SK-N-SH (cell line): ENCODE measurements at regions not wholly inside any gene's neighbourhood (a gene's known extent, or its start where the extent isn't known, plus 50 kb on each side); places are given as distances from the start of the nearest gene placed in this dataset.

Experiments
- CTCF ChIA-PET: fragments of 300-600, 350-600 bp; formaldehyde crosslinking; extraction: SDS; loops from one replicate; lab custom pipeline; 2021; lab: Yijun Ruan, JAX
- POLR2A ChIA-PET: fragments of 350-600 bp; sonication (Branson Sonifier 250); formaldehyde crosslinking; extraction: SDS; loops from one replicate; lab custom pipeline; 2020; ENCODE audit warnings: antibody characterized with exemption, inconsistent platforms; lab: Yijun Ruan, JAX
- DNase-seq: peaks from one replicate; pipeline ENCODE4 v3.0.0; 2012
- H2AFZ ChIP-seq: fragments of 200-600 bp; sonication (generic); 2 replicates; pipeline ENCODE4 v1.8.1; 2016; ENCODE audit warnings: antibody characterized with exemption, mild to moderate bottlenecking, low read depth
- H3F3A ChIP-seq: fragments of 200-600 bp; sonication (generic); replicated peaks from 2 replicates; pipeline ENCODE3; 2016; ENCODE audit warnings: antibody characterized with exemption, mild to moderate bottlenecking; ENCODE audit not compliant: insufficient read depth
- H3K27ac ChIP-seq, 2 experiments: fragments of 200-500 bp in 1 of 2; fragments of 200-600 bp in 1 of 2; sonication (Bioruptor generic) in 1 of 2; sonication (generic), shearing (Covaris generic) in 1 of 2; 2 replicates each; pipeline versions ENCODE4 v1.5.1 to v1.6.1; 2014 to 2016; ENCODE audit warnings: low read depth in 2 of 2, inconsistent platforms in 1 of 2, low read length in 1 of 2, mild to moderate bottlenecking in 1 of 2, mixed read lengths in 1 of 2
- H3K27me3 ChIP-seq: fragments of 200-600 bp; sonication (generic), shearing (Covaris generic); 2 replicates; pipeline ENCODE4 v1.6.1; 2016; ENCODE audit warnings: mixed run types; ENCODE audit not compliant: insufficient read depth
- H3K36me3 ChIP-seq, 2 experiments: fragments of 200-500 bp in 1 of 2; fragments of 200-600 bp in 1 of 2; sonication (Bioruptor generic) in 1 of 2; sonication (generic) in 1 of 2; replicated peaks in 1 of 2; 2 replicates each; pipeline versions ENCODE3 to v1.5.1; 2014 to 2016; ENCODE audit warnings: low read length in 1 of 2, mild to moderate bottlenecking in 1 of 2; ENCODE audit not compliant: insufficient read depth in 2 of 2, control insufficient read depth in 1 of 2
- H3K4me1 ChIP-seq, 2 experiments: fragments of 200-500 bp in 1 of 2; fragments of 200-600 bp in 1 of 2; sonication (Bioruptor generic) in 1 of 2; sonication (generic), shearing (Covaris generic) in 1 of 2; 2 replicates each; pipeline versions ENCODE4 v1.5.1 to v1.6.1; 2014 to 2016; ENCODE audit warnings: low read depth in 1 of 2, low read length in 1 of 2, mixed run types in 1 of 2; ENCODE audit not compliant: insufficient read depth in 2 of 2, control insufficient read depth in 1 of 2
- H3K4me2 ChIP-seq: fragments of 200-600 bp; sonication (generic), shearing (Covaris generic); 2 replicates; pipeline ENCODE4 v1.6.1; 2017; ENCODE audit warnings: mixed run types
- H3K4me3 ChIP-seq, 2 experiments: fragments of 200-500 bp in 1 of 2; fragments of 200-600 bp in 1 of 2; sonication (Bioruptor generic) in 1 of 2; sonication (generic), shearing (Covaris generic) in 1 of 2; 2 replicates each; pipeline versions ENCODE4 v1.5.1 to v1.8.1; 2014 to 2016; ENCODE audit warnings: low read depth in 2 of 2, inconsistent platforms in 1 of 2, low read length in 1 of 2, mild to moderate bottlenecking in 1 of 2, mixed read lengths in 1 of 2, moderate library complexity in 1 of 2
- H3K79me2 ChIP-seq: fragments of 200-600 bp; sonication (generic); 2 replicates; pipeline ENCODE4 v1.8.1; 2017; ENCODE audit warnings: mild to moderate bottlenecking; ENCODE audit not compliant: insufficient read depth
- H3K9ac ChIP-seq: fragments of 200-600 bp; sonication (generic); 2 replicates; pipeline ENCODE4 v1.6.1; 2017; ENCODE audit warnings: mixed run types
- H3K9me2 ChIP-seq: fragments of 200-600 bp; sonication (generic); 2 replicates; pipeline ENCODE4 v1.6.1; 2017; ENCODE audit warnings: mixed run types
- H3K9me3 ChIP-seq: fragments of 200-600 bp; sonication (generic); 2 replicates; pipeline ENCODE4 v1.6.1; 2017; ENCODE audit warnings: mixed run types, mild to moderate bottlenecking, moderate library complexity
- H4K20me1 ChIP-seq: fragments of 200-600 bp; sonication (generic); 2 replicates; pipeline ENCODE4 v1.6.1; 2017; ENCODE audit warnings: mild to moderate bottlenecking, mixed run types; ENCODE audit not compliant: insufficient read depth
- ELF1 ChIP-seq: IDR thresholded peaks from 2 replicates; pipeline ENCODE4 v1.4.0; 2012
- JUND ChIP-seq: IDR thresholded peaks from 2 replicates; pipeline ENCODE4 v1.4.0; 2012
- MEF2A ChIP-seq: IDR thresholded peaks from 2 replicates; pipeline ENCODE4 v1.4.0; 2012; ENCODE audit warnings: low read depth, borderline replicate concordance
- MXI1 ChIP-seq: IDR thresholded peaks from 2 replicates; pipeline ENCODE4 v1.6.1; 2012; ENCODE audit warnings: mild to moderate bottlenecking, low read depth, low read length, improper control_type of control experiment
- NRF1 ChIP-seq: IDR thresholded peaks from 2 replicates; pipeline ENCODE4 v1.6.1; 2012; ENCODE audit warnings: low read depth, mild to moderate bottlenecking, low read length
- RAD21 ChIP-seq: IDR thresholded peaks from 2 replicates; pipeline ENCODE4 v1.6.1; 2012; ENCODE audit warnings: mild to moderate bottlenecking, low read length
- RFX5 ChIP-seq: IDR thresholded peaks from 2 replicates; pipeline ENCODE4 v1.6.1; 2012; ENCODE audit warnings: mild to moderate bottlenecking, improper control_type of control experiment, low read length
- WGBS: methylation state at CpG from one replicate; pipeline ENCODE4 v1.1.6; 2017; ENCODE audit warnings: low lambda C conversion rate; 5-methylcytosine and 5-hydroxymethylcytosine counted together
- TF ChIP-seq, protein P1 (sequence below): fragments of 150-350 bp; IDR thresholded peaks from 2 replicates; pipeline ENCODE4 v1.6.1; 2016; ENCODE audit warnings: mild to moderate bottlenecking, low read depth, low read length
- TF ChIP-seq, protein P2 (sequence below): fragments of 150-350 bp; IDR thresholded peaks from 2 replicates; pipeline ENCODE4 v1.6.1; 2017; ENCODE audit warnings: antibody characterized with exemption, low read length, low read depth, borderline replicate concordance
- TF ChIP-seq, protein P3 (sequence below): IDR thresholded peaks from 2 replicates; pipeline ENCODE4; 2012
- TF ChIP-seq, protein P4 (sequence below): IDR thresholded peaks from 2 replicates; pipeline ENCODE4 v1.4.0; 2012; ENCODE audit warnings: low read depth

DNA sequence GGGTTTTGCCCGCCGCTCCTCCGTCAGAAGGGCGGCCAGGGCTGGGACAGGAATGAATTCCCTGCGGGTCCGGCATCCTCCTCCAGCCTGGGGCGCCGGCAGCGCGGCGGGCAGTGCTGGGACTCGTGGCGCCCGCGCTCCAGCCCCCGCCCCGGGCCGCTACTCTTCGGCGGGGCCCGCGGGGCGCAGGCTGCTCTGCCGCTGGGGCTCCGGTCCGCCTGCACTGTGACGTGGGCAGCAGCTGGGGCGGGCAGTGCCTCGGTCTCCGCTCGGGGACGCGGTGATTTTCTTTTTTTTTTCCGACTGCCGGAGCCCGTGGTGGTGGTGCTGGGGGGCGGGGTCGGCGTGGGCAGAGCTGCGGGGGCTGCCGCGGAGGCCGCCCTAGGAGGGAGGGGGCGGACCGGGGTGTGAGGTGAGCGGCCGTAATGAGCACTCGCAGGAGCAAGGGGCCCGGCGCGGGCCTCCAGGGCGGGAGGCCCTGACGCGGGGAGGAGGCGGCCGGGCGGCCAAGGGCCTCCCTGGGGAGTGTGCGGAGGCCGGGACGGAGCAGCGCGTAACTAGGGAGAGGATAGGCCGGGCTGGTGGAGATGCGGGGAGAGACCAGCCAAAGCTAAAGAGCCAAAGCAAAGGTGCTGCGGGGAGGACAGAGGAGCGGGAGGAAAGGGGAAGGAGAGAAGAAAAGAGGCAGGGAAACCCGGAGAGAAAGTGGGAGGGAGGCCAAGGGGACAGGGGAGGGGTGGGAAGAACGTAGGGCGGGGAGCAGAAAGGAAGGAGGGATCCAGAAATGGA, 73.3 kb upstream of the ZBED5 start (continued):
- TF ChIP-seq, protein P1, sequence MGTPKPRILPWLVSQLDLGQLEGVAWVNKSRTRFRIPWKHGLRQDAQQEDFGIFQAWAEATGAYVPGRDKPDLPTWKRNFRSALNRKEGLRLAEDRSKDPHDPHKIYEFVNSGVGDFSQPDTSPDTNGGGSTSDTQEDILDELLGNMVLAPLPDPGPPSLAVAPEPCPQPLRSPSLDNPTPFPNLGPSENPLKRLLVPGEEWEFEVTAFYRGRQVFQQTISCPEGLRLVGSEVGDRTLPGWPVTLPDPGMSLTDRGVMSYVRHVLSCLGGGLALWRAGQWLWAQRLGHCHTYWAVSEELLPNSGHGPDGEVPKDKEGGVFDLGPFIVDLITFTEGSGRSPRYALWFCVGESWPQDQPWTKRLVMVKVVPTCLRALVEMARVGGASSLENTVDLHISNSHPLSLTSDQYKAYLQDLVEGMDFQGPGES = no peak
- no peak; the same call in 1 of the 2 replicates for TF ChIP-seq MEF2A
- no peak for TF ChIP-seq RFX5
- TF ChIP-seq, protein P2, sequence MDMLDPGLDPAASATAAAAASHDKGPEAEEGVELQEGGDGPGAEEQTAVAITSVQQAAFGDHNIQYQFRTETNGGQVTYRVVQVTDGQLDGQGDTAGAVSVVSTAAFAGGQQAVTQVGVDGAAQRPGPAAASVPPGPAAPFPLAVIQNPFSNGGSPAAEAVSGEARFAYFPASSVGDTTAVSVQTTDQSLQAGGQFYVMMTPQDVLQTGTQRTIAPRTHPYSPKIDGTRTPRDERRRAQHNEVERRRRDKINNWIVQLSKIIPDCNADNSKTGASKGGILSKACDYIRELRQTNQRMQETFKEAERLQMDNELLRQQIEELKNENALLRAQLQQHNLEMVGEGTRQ = no peak
- TF ChIP-seq, protein P3, sequence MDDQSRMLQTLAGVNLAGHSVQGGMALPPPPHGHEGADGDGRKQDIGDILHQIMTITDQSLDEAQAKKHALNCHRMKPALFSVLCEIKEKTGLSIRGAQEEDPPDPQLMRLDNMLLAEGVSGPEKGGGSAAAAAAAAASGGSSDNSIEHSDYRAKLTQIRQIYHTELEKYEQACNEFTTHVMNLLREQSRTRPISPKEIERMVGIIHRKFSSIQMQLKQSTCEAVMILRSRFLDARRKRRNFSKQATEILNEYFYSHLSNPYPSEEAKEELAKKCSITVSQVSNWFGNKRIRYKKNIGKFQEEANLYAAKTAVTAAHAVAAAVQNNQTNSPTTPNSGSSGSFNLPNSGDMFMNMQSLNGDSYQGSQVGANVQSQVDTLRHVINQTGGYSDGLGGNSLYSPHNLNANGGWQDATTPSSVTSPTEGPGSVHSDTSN = peak; percentile 8; the same call in 1 of the 2 replicates
- TF ChIP-seq JUND = 0 out of 2 replicates have a peak, but pooled peaks have one; percentile 7
- TF ChIP-seq MXI1 = peak; percentile 25
- no peak for TF ChIP-seq NRF1
- no peak for TF ChIP-seq RAD21

DNA sequence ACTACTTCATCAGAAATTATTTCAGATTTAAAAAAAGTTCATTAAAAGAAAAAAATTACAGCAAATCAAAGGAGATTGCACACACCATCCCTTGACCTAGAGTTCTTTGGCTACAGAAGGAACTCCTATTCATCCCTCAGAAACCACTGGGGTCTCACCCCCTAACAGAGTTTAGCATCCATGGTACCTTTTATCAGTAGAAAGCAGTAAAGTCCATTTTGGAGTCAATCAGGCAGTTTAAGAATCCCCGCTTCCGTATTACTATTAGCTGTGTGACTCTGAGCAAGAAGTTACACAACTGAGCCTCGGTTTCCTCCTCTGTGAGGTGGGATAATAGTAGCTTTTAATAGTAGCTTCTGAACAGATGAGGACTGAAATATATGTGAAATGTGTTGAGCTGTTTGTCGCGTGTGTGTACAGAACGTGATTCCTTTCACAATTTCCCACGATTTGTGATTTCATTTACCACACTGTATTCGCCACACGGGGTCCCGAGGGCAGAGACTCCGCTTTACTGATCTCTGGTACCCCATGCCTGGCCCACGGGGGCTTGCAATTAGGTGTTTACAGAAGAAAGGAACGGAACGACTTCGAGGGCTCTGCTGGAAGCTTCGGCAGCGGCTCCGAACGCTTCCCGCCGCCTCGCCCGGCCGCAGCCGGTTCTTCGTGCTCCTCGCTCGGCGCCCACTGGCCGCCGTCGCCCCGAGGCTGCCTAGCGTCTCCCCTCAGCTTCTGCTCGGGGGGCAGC, 72.5 kb upstream of the ZBED5 start:
- Histone ChIP-seq H4K20me1 (no peaks in the 10 kb centered on the region), H2AFZ (peak overlapping the region; percentile 77), H3F3A (peaks cover 12% of the 10 kb centered on the region), H3K4me2 (peak overlapping the region; percentile 95), H3K79me2 (no peaks in the 10 kb centered on the region), H3K9ac (peak overlapping the region; percentile 93), H3K9me2 (no peaks in the 10 kb centered on the region), H3K4me1 (peaks cover 0 to 9% of the 10 kb centered on the region in 2 experiments; a peak in 1 of 4 replicates), H3K27ac (peak overlapping the region; percentile 81 to 96), H3K9me3 (no peaks in the 10 kb centered on the region), H3K4me3 (peak overlapping the region; percentile 58 to 81), H3K27me3 (no peaks in the 10 kb centered on the region), H3K36me3 (no peaks in the 10 kb centered on the region)
- 22% methylated on average over 23 of the region's 35 CpGs for WGBS
- no peak for DNase-seq
- TF ChIP-seq, protein P4, sequence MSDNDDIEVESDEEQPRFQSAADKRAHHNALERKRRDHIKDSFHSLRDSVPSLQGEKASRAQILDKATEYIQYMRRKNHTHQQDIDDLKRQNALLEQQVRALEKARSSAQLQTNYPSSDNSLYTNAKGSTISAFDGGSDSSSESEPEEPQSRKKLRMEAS = peak; percentile 54; the same call in 1 of the 2 replicates
- TF ChIP-seq ELF1 = no peak
- CTCF ChIA-PET = interaction anchor here (1.0 to 5.2 kb wide), 10 partner anchors 32 to 1358 kb away, joined by 3 to 120 read pairs (median 8); no protein-coding TSS in a partner anchor
- POLR2A ChIA-PET = interaction anchor here (1.0 to 2.2 kb wide), 3 partner anchors 11 to 122 kb away, joined by 4 to 26 read pairs (median 4); partner anchors contain the start of gene EIF4G2
